Suprapubic skin (tissue), 4 donors: ENCODE measurements at regions not wholly inside any gene's neighbourhood (a gene's known extent, or its start where the extent isn't known, plus 50 kb on each side); places are given as distances from the start of the nearest gene placed in this dataset.

Source experiments
- DNase-seq, 2 donors: peaks; one replicate each; pipeline ENCODE4 v3.0.0-alpha.2; 2019; ENCODE audit warnings: low spot score in 2 of 2
- H3K27ac ChIP-seq: fragments of 200-600 bp; sonication (generic); one replicate; pipeline ENCODE4 v1.5.1; 2019
- H3K27me3 ChIP-seq: fragments of 200-600 bp; sonication (generic); one replicate; pipeline ENCODE4 v1.5.1; 2019
- H3K36me3 ChIP-seq: fragments of 200-600 bp; sonication (generic); one replicate; pipeline ENCODE4 v1.5.1; 2019
- H3K4me1 ChIP-seq: fragments of 200-600 bp; sonication (generic); one replicate; pipeline ENCODE4 v1.5.1; 2019
- H3K4me3 ChIP-seq: fragments of 200-600 bp; sonication (generic); one replicate; pipeline ENCODE4 v1.5.1; 2019; ENCODE audit warnings: mild to moderate bottlenecking
- H3K9me3 ChIP-seq: fragments of 200-600 bp; sonication (generic); one replicate; pipeline ENCODE4 v1.5.1; 2019
- CTCF ChIP-seq, 2 donors: fragments of 200-600 bp in 1 of 2; fragments of 450-650 bp in 1 of 2; sonication (generic) in 1 of 2; IDR thresholded peaks; one replicate each; pipeline ENCODE4 v1.5.1; 2016 to 2019; ENCODE audit warnings: antibody characterized with exemption in 2 of 2, mild to moderate bottlenecking in 1 of 2, moderate library complexity in 1 of 2
- EP300 ChIP-seq: sonication (generic); formaldehyde crosslinking; IDR thresholded peaks from one replicate; pipeline ENCODE4 v1.6.1; 2017; ENCODE audit warnings: antibody characterized with exemption
- POLR2A ChIP-seq, 2 donors: fragments of 450-650 bp; IDR thresholded peaks; one replicate each; pipeline ENCODE4 v1.6.1; 2017; ENCODE audit warnings: antibody characterized with exemption in 2 of 2, mild to moderate bottlenecking in 2 of 2, moderate library complexity in 2 of 2
- POLR2AphosphoS5 ChIP-seq, 3 donors: sonication (generic); formaldehyde crosslinking; IDR thresholded peaks; one replicate each; pipeline ENCODE4 v1.6.1; 2017; ENCODE audit warnings: antibody characterized with exemption in 3 of 3
- WGBS: methylation state at CpG from one replicate; pipeline ENCODE4 v1.1.5; 2018; 5-methylcytosine and 5-hydroxymethylcytosine counted together

DNA sequence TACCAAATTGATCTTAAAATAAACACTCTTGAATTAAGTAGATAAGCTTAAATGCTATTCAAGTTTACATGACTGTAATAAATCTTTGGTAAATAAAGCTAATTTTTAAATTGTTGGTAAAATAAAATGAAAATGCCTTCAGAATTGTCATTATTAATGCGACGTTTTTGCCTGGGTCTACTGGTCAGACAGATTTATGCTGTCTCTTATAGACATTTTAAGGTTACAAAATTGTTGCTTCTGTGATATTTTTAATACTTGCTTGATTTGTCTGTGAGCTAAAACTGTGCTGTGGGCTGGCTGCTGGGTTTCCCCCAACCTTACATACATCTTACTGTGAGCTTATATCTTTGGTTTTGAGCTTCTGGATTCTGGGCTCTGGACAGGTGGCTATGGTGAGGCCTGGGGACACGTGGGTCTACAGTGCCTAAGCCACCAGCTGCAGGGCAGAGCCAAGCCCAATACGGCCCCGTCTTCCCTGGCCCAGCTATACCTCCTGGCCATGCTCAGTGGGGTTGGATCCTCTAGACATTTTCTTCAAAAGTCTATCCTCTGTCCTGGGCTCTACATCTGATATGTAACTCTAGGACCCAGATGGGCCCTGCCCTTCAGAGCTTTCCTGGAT, 81.4 kb downstream of the ETS2 start:
- Histone ChIP-seq H3K27me3 (no peaks in the 10 kb centered on the region), H3K4me1 (peaks cover 6% of the 10 kb centered on the region), H3K27ac (no peak overlapping the region), H3K4me3 (no peak overlapping the region), H3K36me3 (no peaks in the 10 kb centered on the region), H3K9me3 (peaks cover 13% of the 10 kb centered on the region)
- DNase-seq = no peak
- TF ChIP-seq POLR2AphosphoS5 (IDR thresholded peaks at IDR 0.05) = no peak
- TF ChIP-seq EP300 = no peak
- no peak for TF ChIP-seq CTCF (IDR thresholded peaks at IDR 0.05)
- TF ChIP-seq POLR2A (IDR thresholded peaks at IDR 0.05) = no peak
- 81% methylated on average over 5 of the region's 5 CpGs for WGBS

- peaks cover 6% of the 10 kb centered on the region for H3K4me1 ChIP-seq
- WGBS = 97% methylated on average over 1 of the region's 1 CpG
- H3K27ac ChIP-seq = no peak overlapping the region
- TF ChIP-seq POLR2AphosphoS5 (IDR thresholded peaks at IDR 0.05) = no peak
- TF ChIP-seq EP300 = no peak
- TF ChIP-seq CTCF (IDR thresholded peaks at IDR 0.05) = no peak
- no peak for TF ChIP-seq POLR2A (IDR thresholded peaks at IDR 0.05)
- DNase-seq = no peak
- no peak overlapping the region for H3K4me3 ChIP-seq
- no peaks in the 10 kb centered on the region for H3K36me3 ChIP-seq
- H3K27me3 ChIP-seq = no peaks in the 10 kb centered on the region
- peaks cover 13% of the 10 kb centered on the region for H3K9me3 ChIP-seq
These were observed 80.2 kb downstream of the ETS2 start for GRCh38 chr21:38885909-38886308.

GRCh38 chr21:38884440-38884839, 78.7 kb downstream of the ETS2 start:
- H3K9me3 ChIP-seq = peaks cover 13% of the 10 kb centered on the region
- DNase-seq = no peak
- no peaks in the 10 kb centered on the region for H3K36me3 ChIP-seq
- H3K27ac ChIP-seq = no peak overlapping the region
- no peaks in the 10 kb centered on the region for H3K27me3 ChIP-seq
- H3K4me1 ChIP-seq = peaks cover 6% of the 10 kb centered on the region
- 88% methylated on average over 3 of the region's 3 CpGs for WGBS
- TF ChIP-seq POLR2A (IDR thresholded peaks at IDR 0.05) (no peak), CTCF (IDR thresholded peaks at IDR 0.05) (no peak), EP300 (no peak), POLR2AphosphoS5 (IDR thresholded peaks at IDR 0.05) (no peak)
- no peak overlapping the region for H3K4me3 ChIP-seq

DNA sequence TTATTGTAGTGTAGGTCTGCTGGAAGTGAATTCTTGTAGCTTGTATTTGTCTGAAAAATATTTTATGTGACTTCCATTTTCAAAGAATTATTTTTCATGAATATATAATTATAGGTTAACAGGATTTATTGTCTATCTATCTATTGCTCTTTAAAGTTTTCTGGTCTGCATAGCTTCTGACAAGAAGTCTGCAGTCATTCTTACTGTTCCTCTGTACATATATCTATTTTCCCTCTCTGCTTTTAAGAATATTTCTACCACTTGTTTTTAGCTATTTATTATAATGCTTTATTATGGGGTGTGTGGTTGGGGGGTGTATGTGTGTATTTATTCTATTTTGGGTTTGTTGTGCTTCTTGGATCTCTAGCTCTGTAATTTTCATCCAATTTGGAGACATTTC, 77.4 kb downstream of the ETS2 start:
- Histone ChIP-seq H3K36me3 (no peaks in the 10 kb centered on the region), H3K4me1 (no peaks in the 10 kb centered on the region), H3K4me3 (no peak overlapping the region), H3K27ac (no peak overlapping the region), H3K27me3 (no peaks in the 10 kb centered on the region), H3K9me3 (peaks cover 13% of the 10 kb centered on the region)
- no peak for DNase-seq
- no peak for TF ChIP-seq EP300
- TF ChIP-seq POLR2A (IDR thresholded peaks at IDR 0.05) = no peak
- TF ChIP-seq CTCF (IDR thresholded peaks at IDR 0.05) = no peak
- no peak for TF ChIP-seq POLR2AphosphoS5 (IDR thresholded peaks at IDR 0.05)

- Histone ChIP-seq H3K9me3 (peaks cover 5% of the 10 kb centered on the region), H3K36me3 (no peaks in the 10 kb centered on the region), H3K4me1 (no peaks in the 10 kb centered on the region), H3K27me3 (no peaks in the 10 kb centered on the region), H3K4me3 (no peak overlapping the region), H3K27ac (no peak overlapping the region)
- TF ChIP-seq POLR2AphosphoS5 (IDR thresholded peaks at IDR 0.05) = no peak
- TF ChIP-seq EP300 = no peak
- TF ChIP-seq CTCF (IDR thresholded peaks at IDR 0.05) = no peak
- no peak for TF ChIP-seq POLR2A (IDR thresholded peaks at IDR 0.05)
- DNase-seq = no peak
These were observed 75.4 kb downstream of the ETS2 start for GRCh38 chr21:38881131-38881530.
